Activated T-helper 1 cell treated with anti-CD3 and anti-CD28 coated beads, Interleukin-2, amount 50 U/mL, for 16 hours (primary cell): ENCODE measurements at regions not wholly inside any gene's neighbourhood (a gene's known extent, or its start where the extent isn't known, plus 50 kb on each side); places are given as distances from the start of the nearest gene placed in this dataset.
"Not testable (repeated sequence)": the region's sequence is repeated elsewhere in the genome, so short reads cannot be mapped to it uniquely, and the experiment has no call there.

Source experiments
- DNase-seq, 2 donors: peaks; one replicate each; pipeline ENCODE4 v3.0.0-alpha.2; 2020; ENCODE audit warnings: low read depth in 1 of 2, low spot score in 1 of 2

GRCh38 chr1:60916906-60917305 lies 165.5 kb upstream of the NFIA start:
- no peak for DNase-seq

GRCh38 chr1:60916199-60916598 lies 166.2 kb upstream of the NFIA start:
- no peak for DNase-seq

- no peak for DNase-seq
These were observed 166.9 kb upstream of the NFIA start for GRCh38 chr1:60915441-60915840.

GRCh38 chr1:60914982-60915381 lies 167.4 kb upstream of the NFIA start:
- no peak for DNase-seq

- not testable (repeated sequence) for DNase-seq
These were observed 168.7 kb upstream of the NFIA start for GRCh38 chr1:60913708-60914107.

GRCh38 chr1:60913039-60913438 lies 169.3 kb upstream of the NFIA start:
- no peak for DNase-seq

- no peak for DNase-seq
These were observed 170.2 kb upstream of the NFIA start for GRCh38 chr1:60911966-60912697.

GRCh38 chr1:60908159-60908558 lies 174.2 kb upstream of the NFIA start:
- no peak for DNase-seq

- DNase-seq, result no peak
These were observed 175.8 kb upstream of the NFIA start for GRCh38 chr1:60906526-60906925.

- no peak for DNase-seq
These were observed 176.3 kb upstream of the NFIA start for GRCh38 chr1:60906039-60906438.

GRCh38 chr1:60904099-60904851 lies 178.1 kb upstream of the NFIA start:
- no peak for DNase-seq

- DNase-seq, result no peak
These were observed 178.8 kb upstream of the NFIA start for GRCh38 chr1:60903591-60903990.

GRCh38 chr1:60899464-60899863 lies 182.9 kb upstream of the NFIA start:
- no peak for DNase-seq

- DNase-seq, result no peak
These were observed 183.4 kb upstream of the NFIA start for GRCh38 chr1:60898987-60899386.

GRCh38 chr1:60898413-60898812 lies 183.9 kb upstream of the NFIA start:
- no peak for DNase-seq

GRCh38 chr1:60896701-60897363 lies 185.5 kb upstream of the NFIA start:
- DNase-seq, result no peak

- DNase-seq, result no peak
These were observed 186.7 kb upstream of the NFIA start for GRCh38 chr1:60895701-60896100.

- DNase-seq, result no peak
These were observed 187.1 kb upstream of the NFIA start for GRCh38 chr1:60895252-60895651.

- no peak for DNase-seq
These were observed 187.6 kb upstream of the NFIA start for GRCh38 chr1:60894741-60895140.

- no peak for DNase-seq
These were observed 188.2 kb upstream of the NFIA start for GRCh38 chr1:60894130-60894529.

GRCh38 chr1:60893136-60893930 lies 189.0 kb upstream of the NFIA start:
- no peak for DNase-seq
